Gastroesophageal sphincter (tissue), 3 donors: ENCODE measurements at regions not wholly inside any gene's neighbourhood (a gene's known extent, or its start where the extent isn't known, plus 50 kb on each side); places are given as distances from the start of the nearest gene placed in this dataset.

Experiments used
- POLR2A ChIP-seq, 2 donors: fragments of 450-650 bp; IDR thresholded peaks; one replicate each; pipeline ENCODE4 v1.6.1; 2017; ENCODE audit warnings: antibody characterized with exemption in 2 of 2, mild to moderate bottlenecking in 2 of 2, moderate library complexity in 1 of 2
- TF ChIP-seq, protein P1 (sequence below), 4 experiments: fragments of 200-600 bp in 2 of 4; fragments of 450-650 bp in 2 of 4; sonication (generic) in 1 of 4; IDR thresholded peaks; one replicate each; pipeline ENCODE4 v1.5.1; 2017 to 2019; ENCODE audit warnings: antibody characterized with exemption in 4 of 4, mild to moderate bottlenecking in 2 of 4, moderate library complexity in 2 of 4

DNA sequence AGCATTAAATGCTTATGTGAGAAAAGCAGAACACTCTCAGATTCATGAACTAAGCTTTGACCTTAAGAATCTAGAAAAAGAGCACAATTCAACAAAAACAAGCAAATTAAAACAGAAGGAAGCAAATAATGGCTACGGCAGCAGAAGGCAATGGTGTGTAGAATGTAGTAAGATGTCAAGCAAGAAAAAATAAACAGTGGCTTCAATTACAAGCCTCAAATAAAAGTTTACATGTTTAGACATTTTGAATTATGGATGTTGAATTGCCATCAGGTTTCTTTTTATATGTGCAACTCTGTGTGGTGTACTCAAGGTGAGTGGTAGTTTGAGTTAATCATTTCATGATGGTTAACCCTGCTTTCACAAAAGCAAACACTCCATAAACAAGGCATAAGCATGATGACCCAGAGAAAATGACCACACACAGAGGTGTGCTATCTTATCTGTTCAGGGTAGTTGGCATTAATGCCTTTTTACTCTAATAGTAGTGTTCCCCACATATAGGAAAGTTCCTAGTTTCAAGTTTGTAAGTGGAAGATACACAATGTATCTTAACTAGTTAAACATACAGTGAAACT, 207.1 kb downstream of the FIGN start:
- TF ChIP-seq, protein P1, sequence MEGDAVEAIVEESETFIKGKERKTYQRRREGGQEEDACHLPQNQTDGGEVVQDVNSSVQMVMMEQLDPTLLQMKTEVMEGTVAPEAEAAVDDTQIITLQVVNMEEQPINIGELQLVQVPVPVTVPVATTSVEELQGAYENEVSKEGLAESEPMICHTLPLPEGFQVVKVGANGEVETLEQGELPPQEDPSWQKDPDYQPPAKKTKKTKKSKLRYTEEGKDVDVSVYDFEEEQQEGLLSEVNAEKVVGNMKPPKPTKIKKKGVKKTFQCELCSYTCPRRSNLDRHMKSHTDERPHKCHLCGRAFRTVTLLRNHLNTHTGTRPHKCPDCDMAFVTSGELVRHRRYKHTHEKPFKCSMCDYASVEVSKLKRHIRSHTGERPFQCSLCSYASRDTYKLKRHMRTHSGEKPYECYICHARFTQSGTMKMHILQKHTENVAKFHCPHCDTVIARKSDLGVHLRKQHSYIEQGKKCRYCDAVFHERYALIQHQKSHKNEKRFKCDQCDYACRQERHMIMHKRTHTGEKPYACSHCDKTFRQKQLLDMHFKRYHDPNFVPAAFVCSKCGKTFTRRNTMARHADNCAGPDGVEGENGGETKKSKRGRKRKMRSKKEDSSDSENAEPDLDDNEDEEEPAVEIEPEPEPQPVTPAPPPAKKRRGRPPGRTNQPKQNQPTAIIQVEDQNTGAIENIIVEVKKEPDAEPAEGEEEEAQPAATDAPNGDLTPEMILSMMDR (IDR thresholded peaks at IDR 0.05): no peak
- no peak for TF ChIP-seq POLR2A (IDR thresholded peaks at IDR 0.05)
